Body of pancreas (tissue), 4 donors: ENCODE measurements at regions not wholly inside any gene's neighbourhood (a gene's known extent, or its start where the extent isn't known, plus 50 kb on each side); places are given as distances from the start of the nearest gene placed in this dataset.

Experiments
- POLR2A ChIP-seq, 3 donors: fragments of 450-650 bp; IDR thresholded peaks; one replicate each; pipeline ENCODE4 v1.6.1; 2016; ENCODE audit warnings: antibody characterized with exemption in 3 of 3, mild to moderate bottlenecking in 2 of 3
- TF ChIP-seq, protein P1 (sequence below), 7 experiments: fragments of 450-650 bp in 4 of 7; fragments of 200-600 bp in 3 of 7; sonication (generic) in 3 of 7; IDR thresholded peaks; one replicate each; pipeline ENCODE4 v1.5.1; 2016 to 2019; ENCODE audit warnings: antibody characterized with exemption in 7 of 7

DNA sequence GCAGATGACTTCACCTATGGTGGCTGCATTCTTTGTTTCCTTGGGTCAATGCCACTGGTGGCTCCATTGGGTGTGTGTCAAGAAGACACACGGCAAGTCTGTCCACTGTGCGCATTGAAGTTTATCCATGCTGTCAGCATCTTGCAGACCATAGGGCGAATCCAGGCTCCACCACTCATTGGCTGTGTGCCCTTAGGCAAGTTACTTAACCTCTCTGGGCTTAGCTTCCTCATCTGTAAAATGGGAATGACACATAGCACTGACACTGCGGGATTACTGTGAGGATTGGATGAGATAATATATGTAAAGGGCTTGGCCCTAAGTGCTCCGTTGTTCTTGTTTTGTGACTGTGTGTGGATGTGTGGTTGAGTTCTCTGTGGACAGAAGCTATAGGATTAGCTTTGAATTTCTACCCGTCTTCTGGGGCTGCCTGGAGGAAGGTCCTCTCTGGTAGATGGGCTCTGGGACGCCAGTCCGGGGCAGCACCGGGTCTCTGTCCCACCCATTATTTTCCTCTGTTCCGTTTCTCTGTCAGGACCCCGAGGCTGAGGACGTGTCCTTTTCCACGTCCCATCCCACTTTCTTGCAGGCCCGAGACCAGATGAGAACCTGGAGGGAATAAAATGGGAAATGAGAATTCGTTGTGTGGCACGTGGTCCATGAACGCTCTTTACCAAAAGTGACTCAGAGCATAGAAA is 178.4 kb downstream of the IRF8 start:
- no peak for TF ChIP-seq POLR2A (IDR thresholded peaks at IDR 0.05)
- TF ChIP-seq, protein P1, sequence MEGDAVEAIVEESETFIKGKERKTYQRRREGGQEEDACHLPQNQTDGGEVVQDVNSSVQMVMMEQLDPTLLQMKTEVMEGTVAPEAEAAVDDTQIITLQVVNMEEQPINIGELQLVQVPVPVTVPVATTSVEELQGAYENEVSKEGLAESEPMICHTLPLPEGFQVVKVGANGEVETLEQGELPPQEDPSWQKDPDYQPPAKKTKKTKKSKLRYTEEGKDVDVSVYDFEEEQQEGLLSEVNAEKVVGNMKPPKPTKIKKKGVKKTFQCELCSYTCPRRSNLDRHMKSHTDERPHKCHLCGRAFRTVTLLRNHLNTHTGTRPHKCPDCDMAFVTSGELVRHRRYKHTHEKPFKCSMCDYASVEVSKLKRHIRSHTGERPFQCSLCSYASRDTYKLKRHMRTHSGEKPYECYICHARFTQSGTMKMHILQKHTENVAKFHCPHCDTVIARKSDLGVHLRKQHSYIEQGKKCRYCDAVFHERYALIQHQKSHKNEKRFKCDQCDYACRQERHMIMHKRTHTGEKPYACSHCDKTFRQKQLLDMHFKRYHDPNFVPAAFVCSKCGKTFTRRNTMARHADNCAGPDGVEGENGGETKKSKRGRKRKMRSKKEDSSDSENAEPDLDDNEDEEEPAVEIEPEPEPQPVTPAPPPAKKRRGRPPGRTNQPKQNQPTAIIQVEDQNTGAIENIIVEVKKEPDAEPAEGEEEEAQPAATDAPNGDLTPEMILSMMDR (IDR thresholded peaks at IDR 0.05): no peak
